HTERT RPE-1 (cell line): ENCODE measurements at regions not wholly inside any gene's neighbourhood (a gene's known extent, or its start where the extent isn't known, plus 50 kb on each side); places are given as distances from the start of the nearest gene placed in this dataset.
"Not testable (repeated sequence)": the region's sequence is repeated elsewhere in the genome, so short reads cannot be mapped to it uniquely, and the experiment has no call there.

Experiments used
- in situ Hi-C: fragments of 300-500 bp; cut with MboI; formaldehyde crosslinking; loops from 4 replicates; pipeline ENCODE4 v1.14.3; 2020; ENCODE audit warnings: low sequenced_read_pairs

DNA sequence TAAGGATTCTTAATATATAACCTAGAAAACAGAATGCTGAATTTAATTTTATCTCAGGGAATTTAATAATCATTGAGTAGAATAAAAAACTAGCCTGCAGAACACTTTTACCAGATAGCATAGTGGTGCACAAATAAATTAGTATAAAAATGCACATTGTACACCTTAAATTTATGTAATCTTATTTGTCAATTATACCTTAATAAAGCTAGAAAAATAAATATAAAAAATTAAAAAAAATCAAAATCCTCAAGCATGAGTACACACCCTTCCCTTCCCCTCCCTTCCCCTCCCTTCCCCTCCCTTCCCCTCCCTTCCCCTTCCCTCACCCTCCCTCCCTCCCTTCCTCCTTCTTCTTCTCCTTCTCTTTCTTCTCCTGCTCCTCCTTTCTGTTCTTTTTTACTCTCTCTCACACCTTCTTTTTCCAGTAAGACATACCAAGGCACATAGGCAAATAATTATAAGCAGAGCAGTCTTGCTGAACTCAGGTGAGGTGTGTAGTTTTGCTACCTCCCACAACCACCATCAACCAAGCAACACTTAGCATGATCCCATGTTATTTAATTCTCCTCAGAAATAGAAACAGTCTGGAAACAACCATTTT lies 1395.0 kb downstream of the ZPLD1 start:
- in situ Hi-C loops: no loop called here

DNA sequence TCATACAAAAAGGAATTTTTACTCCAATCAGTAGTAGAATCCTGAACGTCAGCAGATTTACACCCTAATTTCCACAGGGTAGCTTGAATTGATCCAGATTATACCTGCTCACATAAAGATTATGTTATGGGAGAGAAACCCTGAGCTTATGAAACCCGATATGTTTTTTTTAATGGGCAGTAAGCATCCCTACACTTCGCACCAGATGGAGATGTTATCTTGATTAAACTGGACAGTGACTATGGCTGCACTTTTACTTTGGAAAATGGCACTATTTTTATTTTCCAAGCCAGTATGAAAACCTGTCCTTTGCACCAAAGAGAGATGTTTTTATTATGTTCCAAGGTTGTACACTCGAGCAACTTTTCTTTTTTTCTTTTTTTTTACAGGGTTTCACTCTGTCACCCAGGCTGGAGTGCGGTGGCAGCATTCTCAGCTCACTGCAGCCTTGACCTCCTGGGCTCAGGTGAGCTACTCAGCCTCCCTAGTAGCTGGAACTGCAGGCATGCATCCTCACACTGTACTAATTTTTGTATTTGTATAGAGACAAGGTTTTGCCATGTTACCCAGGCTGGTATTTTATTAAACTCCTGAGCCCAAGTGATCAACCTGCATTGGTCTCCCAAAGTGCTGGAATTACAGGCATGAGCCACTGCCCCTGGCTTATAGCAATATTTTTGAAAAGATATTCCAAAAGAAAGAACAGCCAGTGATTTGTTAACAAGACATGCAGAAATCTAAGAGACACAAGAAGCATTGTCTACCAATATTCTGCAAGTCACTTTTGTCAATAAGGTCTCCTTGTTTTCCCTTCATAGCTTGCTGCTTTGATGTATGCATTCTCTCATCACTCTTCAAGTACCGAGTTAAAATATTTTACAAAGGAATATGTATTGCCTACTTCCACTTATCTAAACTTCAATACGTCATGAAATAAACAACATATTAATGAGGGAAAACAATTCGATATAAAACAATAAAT lies 1412.6 kb downstream of the ZPLD1 start:
- in situ Hi-C loops: no loop called here

DNA sequence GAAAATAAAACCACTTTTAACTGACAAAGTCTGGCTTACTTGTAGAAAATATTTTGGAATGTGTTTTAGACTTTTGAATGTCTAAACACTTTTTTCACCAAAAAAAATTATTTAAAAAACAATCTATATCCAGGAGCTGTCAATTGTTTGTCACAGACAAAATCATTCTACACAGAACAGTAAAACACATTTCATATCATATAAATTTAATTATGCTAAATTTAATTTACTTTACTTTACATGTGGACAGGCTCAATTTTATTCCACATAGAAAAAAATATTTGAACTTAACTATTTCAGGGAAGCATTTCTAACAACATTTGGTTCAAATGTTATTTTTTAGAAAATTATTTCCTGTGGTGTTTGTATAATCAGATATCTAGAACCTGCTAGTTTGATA lies 1417.0 kb downstream of the ZPLD1 start:
- in situ Hi-C loops: no loop called here

DNA sequence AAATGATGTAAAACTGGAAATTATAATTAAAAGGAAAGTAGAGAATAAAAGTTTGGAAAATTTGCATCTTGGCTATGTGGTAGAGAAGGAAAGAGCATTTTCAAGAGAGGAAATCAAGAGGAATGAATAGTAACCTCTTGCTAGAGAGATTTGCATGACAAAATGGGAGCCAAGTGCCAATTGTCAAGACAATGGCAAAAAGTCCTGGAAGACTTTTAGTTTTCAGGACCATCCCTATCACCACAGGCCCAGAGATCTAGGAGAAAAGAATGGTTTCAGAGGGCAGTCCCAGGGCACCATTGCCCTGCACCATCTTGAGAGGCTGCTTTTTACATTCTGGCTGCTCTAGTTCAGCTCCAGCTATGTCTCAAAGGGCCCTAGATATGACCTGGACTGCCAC lies 1427.6 kb downstream of the ZPLD1 start:
- in situ Hi-C loops: no loop called here

DNA sequence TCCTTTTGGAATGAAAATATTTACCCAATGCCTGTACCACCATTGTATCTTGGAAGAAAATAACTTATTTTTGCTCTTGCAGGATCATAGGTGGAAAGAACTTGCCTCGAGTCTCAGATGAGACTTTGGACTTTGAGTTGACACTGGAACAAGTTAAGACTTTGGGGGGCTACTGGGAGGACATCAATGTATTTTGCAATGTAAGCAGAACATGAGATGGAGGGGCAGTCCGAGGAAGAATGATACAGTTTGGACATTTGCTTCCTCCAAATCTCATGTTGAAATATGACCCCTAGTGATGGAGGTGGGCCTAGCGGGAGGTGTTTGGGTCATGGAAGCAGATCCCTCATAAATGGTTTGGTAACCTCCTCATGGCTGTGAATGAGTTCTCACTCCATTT lies 1428.6 kb downstream of the ZPLD1 start:
- in situ Hi-C loops: no loop called here

DNA sequence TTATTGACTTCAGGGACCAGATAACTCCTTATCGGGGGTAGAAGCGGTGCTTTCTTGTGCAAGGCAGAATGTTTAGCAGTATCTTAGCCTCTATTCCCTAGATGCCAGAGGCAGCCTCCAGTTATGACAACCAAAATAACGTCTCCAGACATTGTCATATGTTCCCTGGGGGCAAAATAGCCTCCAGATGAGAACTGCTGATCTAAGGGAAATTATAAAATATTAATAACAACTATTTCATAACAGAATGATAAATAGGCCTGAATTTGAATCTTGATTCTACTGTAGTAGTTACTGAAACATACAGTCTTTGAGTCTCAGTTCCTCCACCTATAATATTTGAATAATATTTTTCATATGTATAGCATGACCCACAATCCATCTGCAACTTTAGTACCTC lies 1431.3 kb downstream of the ZPLD1 start:
- in situ Hi-C loops: no loop called here

DNA sequence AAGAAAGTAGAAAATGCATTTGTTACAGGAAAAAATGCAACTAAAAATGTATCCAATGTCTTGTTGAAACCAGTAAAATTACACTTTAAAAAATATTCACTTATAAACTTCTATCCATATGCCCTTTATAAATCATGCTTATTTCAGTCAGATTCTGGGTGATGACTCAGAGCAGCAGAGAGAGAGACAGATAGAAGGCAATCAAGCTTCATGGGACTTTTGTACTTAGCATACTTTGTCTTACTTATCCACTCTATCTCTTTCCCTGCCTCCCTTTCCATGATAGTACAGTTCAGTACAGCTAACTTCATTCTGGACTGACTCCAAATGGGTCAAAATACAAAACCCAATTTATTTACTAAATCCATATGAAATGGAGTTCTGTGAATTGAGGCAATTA lies 1438.2 kb downstream of the ZPLD1 start:
- in situ Hi-C loops: no loop called here

DNA sequence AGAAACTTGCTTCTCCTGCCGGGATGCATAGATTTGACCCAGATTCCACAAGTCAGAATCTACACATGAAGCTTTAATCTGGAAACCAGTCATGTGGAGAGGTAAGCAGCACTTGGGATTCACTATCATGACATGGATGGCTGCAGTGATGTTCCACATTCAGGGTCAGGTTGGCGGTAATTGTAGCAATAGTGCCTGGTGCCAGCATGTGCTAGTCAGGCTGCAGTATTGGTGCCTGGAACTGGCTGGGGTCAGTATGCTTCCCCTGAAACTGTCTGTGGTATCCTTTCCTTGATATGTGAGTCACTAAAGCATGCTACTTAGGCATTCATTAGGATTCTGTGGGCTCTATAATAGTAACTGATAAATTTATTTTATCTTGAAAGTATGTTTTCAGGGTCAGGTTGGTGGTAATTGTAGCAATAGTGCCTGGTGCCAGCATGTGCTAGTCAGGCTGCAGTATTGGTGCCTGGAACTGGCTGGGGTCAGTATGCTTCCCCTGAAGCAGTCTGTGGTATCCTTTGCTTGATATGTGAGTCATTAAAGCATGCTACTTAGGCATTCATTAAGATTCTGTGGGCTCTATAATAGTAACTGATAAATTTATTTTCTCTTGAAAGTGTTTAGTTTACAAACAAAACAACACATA lies 1439.2 kb downstream of the ZPLD1 start:
- in situ Hi-C loops: no loop called here

DNA sequence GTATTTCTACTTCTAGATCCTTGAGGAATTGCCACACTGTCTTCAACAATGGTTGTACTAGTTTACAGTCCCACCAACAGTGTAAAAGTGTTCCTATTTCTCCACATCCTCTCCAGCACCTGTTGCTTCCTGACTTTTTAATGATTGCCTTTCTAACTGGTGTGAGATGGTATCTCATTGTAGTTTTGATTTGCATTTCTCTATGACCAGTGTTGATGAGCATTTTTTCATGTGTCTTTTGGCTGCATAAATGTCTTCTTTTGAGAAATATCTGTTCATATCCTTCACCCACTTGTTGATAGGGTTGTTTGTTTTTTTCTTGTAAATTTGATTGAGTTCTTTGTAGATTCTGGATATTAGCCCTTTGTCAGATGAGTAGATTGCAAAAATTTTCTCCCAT lies 1447.0 kb downstream of the ZPLD1 start:
- in situ Hi-C loops: not testable (repeated sequence)

DNA sequence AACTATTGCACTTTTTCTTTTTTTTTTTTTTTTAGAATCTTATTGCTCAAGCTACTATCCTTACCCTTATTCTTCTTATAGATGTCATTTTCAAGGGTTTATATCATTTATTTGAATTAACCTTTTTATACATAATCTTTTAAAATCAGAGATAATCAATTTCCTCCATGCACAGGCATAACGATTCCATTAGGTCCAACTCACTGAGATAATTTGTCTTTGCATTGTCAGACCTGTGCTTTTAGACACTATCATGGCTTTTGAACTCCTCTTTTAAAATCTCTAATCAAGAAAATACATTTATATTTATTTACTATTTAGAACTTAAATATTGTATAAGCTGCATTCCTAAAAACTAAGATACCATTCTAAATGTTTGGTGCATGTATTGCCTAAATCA lies 1454.9 kb downstream of the ZPLD1 start:
- in situ Hi-C loops: no loop called here

DNA sequence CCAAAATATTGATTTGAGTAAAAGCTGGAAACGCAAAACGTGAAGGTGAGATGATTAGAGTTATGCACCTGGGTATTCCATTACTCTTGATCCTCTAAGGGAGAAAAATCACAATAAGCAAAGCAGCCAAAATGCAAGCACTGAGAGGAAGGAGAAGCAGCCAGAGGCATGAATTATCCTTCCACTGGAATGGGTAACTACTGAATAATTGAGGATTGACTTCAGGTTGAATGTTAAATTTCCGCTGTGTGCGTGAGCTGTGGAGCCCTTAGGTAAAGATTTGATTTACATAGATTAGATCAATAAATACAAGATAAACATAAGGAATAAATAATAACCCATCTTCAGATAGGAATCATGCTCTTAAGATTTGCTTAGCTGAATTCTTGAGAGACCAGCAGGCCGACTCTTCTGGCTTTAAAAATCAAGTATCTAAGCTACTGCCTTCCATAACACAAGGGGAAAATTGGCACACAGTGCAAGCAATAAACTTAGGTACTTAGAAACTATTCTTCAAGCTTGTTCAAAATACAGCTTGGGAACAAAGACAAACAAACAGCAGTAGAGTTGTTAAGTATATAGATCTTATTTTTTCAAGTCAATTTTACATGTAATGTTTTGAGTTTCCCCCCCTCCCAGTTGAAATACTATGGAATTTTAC lies 1459.5 kb downstream of the ZPLD1 start:
- in situ Hi-C loops: no loop called here

DNA sequence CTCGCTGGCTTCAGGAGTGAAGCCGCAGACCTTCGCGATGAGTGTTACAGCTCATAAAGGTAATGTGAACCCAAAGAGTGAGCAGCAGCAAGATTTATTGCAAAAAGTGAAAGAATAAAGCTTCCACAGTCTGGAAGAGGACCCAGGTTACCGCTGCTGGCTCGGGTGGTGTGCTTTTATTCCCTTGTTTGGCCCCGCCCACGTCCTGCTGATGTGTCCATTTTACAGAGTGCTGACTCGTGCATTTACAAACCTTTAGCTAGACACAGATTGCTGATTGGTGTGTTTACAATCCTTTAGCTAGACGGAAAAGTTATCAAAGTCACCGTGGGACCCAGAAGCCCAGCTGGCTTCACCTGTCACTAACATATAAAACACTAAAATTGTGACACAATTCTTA lies 1464.5 kb downstream of the ZPLD1 start:
- in situ Hi-C loops: no loop called here

DNA sequence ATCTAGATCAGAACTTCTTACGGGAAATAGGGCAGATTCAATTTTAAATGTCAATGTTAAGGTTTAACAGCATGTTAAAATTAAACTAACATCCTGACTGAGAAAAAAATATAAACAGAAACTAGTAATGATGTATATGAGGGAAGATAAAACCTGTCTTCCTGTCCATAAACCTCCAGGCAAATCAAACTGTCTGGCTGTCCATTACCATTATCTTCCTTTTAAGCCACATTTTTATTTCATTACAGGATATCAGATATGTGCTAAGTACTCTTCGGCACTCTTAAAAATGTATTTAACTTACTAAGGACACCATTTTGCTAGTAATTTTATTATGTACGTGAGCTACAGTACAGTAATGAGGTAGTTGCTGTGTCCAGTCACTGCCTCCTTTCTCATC lies 1461.7 kb upstream of the ALCAM start:
- in situ Hi-C loops: no loop called here

DNA sequence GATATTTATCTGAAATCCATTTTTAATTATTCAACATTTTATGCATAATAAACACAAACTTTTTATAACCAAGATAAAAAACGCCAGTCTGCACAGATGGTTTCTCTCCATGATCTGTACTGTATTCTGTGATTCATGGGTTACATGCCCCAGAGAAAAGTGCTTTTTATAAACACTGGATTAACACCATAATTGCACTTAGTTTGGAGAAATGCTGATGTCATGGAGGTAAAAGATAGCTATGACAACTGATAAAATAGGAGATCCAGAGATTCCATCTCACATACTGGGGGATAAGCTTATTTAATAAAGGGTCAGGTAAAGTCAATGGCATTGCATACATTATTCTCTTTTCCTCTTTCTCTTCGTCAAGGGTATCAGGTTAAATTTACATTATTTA lies 1460.4 kb upstream of the ALCAM start:
- in situ Hi-C loops: no loop called here

DNA sequence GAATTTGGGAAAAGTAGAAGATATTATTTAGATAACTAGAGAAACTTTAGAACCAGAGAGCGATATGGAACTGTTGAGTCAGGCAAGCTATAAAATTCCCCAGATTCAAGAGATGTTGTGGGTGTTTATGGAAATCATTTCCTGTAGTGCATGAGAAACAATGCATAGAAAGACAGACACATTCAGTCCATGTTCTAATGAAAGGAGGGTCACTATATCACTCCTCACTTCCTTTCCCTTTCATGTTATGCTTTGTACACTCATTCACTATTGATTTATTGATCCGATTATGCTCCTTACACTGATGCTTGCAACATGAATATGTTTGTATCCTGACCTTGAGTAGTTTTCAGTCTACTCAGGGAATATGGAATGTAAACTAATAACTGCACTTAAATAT lies 1459.9 kb upstream of the ALCAM start:
- in situ Hi-C loops: no loop called here

DNA sequence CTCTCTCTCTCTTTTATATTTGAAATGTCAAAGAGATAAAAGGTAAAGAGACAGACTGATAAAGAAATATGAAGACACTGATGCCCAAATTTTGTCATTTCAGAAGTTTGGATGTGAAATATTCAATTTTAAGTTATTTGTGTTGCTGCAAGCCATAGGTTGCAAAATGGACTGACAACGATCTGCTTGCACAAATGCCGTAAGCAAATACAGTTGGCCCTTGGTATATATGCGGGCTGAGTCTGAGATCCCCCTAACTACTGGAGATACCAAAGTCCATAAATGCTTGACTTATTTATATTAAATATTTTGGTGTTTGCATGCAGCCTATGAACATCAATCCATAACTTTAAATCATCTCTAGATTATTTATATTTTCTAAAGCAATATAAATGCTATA lies 1459.1 kb upstream of the ALCAM start:
- in situ Hi-C loops: no loop called here

DNA sequence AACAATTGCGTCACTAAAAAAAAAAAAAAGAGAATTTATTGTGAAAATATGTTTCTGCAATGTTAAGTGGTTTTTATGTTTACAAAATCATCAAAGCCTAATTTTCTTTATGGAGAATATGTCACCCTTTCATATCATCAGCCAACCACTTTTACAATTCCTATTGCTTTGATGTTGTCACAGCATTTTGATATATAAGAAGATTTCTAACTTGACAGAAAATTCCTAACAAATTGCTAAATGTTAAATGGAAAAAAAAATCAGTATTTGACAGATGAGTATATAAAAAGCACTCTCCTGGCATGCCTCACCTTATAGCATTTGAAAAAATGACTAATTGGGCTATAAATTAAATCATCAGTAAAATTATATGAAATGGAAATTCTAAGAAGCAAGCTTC lies 1457.3 kb upstream of the ALCAM start:
- in situ Hi-C loops: no loop called here

DNA sequence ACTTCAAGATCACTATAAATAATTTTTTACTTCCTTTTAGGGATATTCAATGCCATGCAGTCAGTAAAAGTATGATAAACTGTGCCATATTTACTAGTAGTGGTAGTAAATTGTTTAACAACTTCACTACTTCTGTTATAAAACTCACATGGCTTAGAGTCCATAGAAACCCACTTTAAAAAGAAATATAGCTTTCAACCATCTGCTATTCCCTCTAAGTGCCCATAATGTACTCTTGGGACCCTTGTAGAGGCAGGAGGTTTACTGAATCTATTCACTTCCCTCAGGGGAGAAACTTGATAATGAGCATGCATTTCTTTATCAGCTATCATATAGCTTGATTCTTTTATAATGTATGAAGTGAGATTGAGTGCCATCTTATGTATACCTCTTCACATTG lies 1448.4 kb upstream of the ALCAM start:
- in situ Hi-C loops: no loop called here

DNA sequence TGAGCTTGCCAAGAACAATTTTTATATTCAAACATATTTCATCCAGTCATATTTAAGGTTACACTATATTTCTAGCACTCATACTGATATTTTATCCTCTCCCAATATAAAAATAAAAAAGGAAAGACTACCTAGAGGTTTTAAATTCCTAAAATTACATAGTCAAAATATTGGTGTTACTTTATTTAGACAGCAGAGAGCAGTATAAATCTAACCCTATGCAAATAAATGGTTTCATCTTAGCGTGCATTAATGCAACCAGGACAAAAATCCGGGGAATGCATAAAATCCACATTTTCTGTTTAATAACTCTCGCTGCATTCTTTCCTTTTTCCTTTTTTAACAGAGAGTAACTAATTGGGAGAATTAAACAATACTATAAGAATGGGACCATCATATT lies 1447.4 kb upstream of the ALCAM start:
- in situ Hi-C loops: no loop called here

DNA sequence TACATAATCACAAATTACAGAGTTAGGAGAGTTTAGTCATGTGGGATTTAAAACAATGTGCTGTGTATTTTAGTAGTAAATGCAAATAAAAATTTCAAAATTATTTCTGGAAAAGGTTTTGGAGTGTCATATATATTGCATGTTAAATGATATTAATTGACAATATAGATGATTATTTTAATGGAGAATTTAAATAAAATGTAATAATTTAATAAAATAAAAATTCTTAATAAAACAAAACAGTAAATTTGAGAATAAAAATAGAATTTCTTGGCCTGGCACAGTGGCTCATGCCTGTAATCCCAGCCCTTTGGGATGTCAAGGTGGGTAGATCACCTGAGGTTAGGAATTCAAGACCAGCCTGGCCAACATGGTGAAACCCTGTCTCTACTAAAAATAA lies 1442.8 kb upstream of the ALCAM start:
- in situ Hi-C loops: no loop called here

DNA sequence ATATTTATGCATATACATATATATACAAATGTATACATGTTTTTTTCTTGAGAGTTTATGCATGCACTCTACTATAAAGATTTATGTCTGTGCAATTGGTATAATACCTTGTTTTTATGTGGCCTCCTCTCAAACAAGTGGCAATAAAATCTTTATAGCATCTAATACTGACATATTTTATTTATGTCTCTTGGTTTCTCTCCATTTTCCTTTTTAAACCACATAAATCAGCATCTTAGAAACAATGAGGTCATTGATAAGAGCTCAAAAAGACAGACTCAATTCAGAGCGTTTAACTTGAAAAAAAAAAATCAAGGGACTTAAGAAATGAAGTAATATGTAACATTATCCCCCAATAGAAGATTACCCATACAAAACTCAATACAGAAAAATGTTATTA lies 1442.2 kb upstream of the ALCAM start:
- in situ Hi-C loops: no loop called here
